K562 (cell line): ENCODE measurements at regions not wholly inside any gene's neighbourhood (a gene's known extent, or its start where the extent isn't known, plus 50 kb on each side); places are given as distances from the start of the nearest gene placed in this dataset.

Source experiments
- CTCF ChIP-seq, 3 experiments: IDR thresholded peaks in 2 of 3; conservative IDR thresholded peaks in 1 of 3; 2 replicates each; pipeline ENCODE4 v1.5.1; 2011 to 2012; ENCODE audit warnings: low read length in 3 of 3, mild to moderate bottlenecking in 3 of 3, control low read depth in 2 of 3, improper control_type of control experiment in 1 of 3, inconsistent platforms in 1 of 3, low read depth in 1 of 3, mixed read lengths in 1 of 3, moderate library complexity in 1 of 3; ENCODE audit not compliant: insufficient read depth in 2 of 3
- EZH2 ChIP-seq: IDR thresholded peaks from 2 replicates; pipeline ENCODE4 v1.6.1; 2012; ENCODE audit warnings: low read depth, mild to moderate bottlenecking, inconsistent platforms, low read length, borderline replicate concordance
- MAX ChIP-seq: sonication (generic); formaldehyde crosslinking; IDR thresholded peaks from 2 replicates; pipeline ENCODE4 v1.9.0; 2022; ENCODE audit warnings: mild to moderate bottlenecking, missing genetic modification reagents
- NBN ChIP-seq: fragments of 450-650 bp; IDR thresholded peaks from 2 replicates; pipeline ENCODE4 v1.6.1; 2016; ENCODE audit warnings: low read depth, mild to moderate bottlenecking
- RFX1 ChIP-seq: fragments of 450-650 bp; IDR thresholded peaks from 2 replicates; pipeline ENCODE4 v1.6.1; 2016; ENCODE audit warnings: mild to moderate bottlenecking, moderate library complexity
- SIN3B ChIP-seq: fragments of 450-650 bp; IDR thresholded peaks from 2 replicates; pipeline ENCODE4 v1.6.1; 2017; ENCODE audit warnings: low read depth, mild to moderate bottlenecking, moderate library complexity
- SP2 ChIP-seq: IDR thresholded peaks from 2 replicates; pipeline ENCODE4 v1.6.1; 2011; ENCODE audit warnings: mild to moderate bottlenecking, low read depth, low read length, moderate library complexity; ENCODE audit not compliant: poor library complexity, severe bottlenecking; ENCODE audit errors: extremely low read depth
- TCF7L2 ChIP-seq: fragments of 150-350 bp; IDR thresholded peaks from 2 replicates; pipeline ENCODE4 v1.6.1; 2016; ENCODE audit warnings: low read depth, mild to moderate bottlenecking, low read length, moderate library complexity
- ZBTB8A ChIP-seq: fragments of 450-650 bp; IDR thresholded peaks from 2 replicates; pipeline ENCODE4 v1.6.1; 2018; ENCODE audit warnings: mild to moderate bottlenecking, moderate library complexity; ENCODE audit not compliant: partially characterized antibody
- ZZZ3 ChIP-seq: fragments of 450-650 bp; IDR thresholded peaks from 2 replicates; pipeline ENCODE4 v1.6.1; 2016; ENCODE audit warnings: antibody characterized with exemption, mild to moderate bottlenecking, moderate library complexity
- TF ChIP-seq, protein P1 (sequence below): sonication (generic); formaldehyde crosslinking; IDR thresholded peaks from 2 replicates; pipeline ENCODE4 v1.8.0; 2022; ENCODE audit warnings: mild to moderate bottlenecking, missing genetic modification reagents
- TF ChIP-seq, protein P2 (sequence below): IDR thresholded peaks from 3 replicates; pipeline ENCODE4 v1.6.1; 2011; ENCODE audit warnings: borderline replicate concordance, mild to moderate bottlenecking; ENCODE audit not compliant: insufficient read length, insufficient read depth
- TF ChIP-seq, protein P3 (sequence below), 2 experiments: fragments of 450-650 bp; IDR thresholded peaks; 2 replicates each; pipeline ENCODE4 v1.6.1; 2016; ENCODE audit warnings: mild to moderate bottlenecking in 2 of 2, borderline replicate concordance in 1 of 2, low read depth in 1 of 2, moderate library complexity in 1 of 2

- TF ChIP-seq TCF7L2 (no peak), NBN (no peak), RFX1 (no peak), CTCF (IDR thresholded peaks at IDR 0.05 in 2 of 3, conservative IDR thresholded peaks at IDR 0.05 in 1 of 3; ENCODE audit: insufficient read depth in 2 of 3, low read depth in 1 of 3, low read length in 3 of 3) (no peak), MAX (CRISPR knock-in tag) (no peak), SP2 (no peak), ZZZ3 (no peak), ZBTB8A (no peak), SIN3B (no peak), EZH2 (no peak)
- TF ChIP-seq, protein P1, sequence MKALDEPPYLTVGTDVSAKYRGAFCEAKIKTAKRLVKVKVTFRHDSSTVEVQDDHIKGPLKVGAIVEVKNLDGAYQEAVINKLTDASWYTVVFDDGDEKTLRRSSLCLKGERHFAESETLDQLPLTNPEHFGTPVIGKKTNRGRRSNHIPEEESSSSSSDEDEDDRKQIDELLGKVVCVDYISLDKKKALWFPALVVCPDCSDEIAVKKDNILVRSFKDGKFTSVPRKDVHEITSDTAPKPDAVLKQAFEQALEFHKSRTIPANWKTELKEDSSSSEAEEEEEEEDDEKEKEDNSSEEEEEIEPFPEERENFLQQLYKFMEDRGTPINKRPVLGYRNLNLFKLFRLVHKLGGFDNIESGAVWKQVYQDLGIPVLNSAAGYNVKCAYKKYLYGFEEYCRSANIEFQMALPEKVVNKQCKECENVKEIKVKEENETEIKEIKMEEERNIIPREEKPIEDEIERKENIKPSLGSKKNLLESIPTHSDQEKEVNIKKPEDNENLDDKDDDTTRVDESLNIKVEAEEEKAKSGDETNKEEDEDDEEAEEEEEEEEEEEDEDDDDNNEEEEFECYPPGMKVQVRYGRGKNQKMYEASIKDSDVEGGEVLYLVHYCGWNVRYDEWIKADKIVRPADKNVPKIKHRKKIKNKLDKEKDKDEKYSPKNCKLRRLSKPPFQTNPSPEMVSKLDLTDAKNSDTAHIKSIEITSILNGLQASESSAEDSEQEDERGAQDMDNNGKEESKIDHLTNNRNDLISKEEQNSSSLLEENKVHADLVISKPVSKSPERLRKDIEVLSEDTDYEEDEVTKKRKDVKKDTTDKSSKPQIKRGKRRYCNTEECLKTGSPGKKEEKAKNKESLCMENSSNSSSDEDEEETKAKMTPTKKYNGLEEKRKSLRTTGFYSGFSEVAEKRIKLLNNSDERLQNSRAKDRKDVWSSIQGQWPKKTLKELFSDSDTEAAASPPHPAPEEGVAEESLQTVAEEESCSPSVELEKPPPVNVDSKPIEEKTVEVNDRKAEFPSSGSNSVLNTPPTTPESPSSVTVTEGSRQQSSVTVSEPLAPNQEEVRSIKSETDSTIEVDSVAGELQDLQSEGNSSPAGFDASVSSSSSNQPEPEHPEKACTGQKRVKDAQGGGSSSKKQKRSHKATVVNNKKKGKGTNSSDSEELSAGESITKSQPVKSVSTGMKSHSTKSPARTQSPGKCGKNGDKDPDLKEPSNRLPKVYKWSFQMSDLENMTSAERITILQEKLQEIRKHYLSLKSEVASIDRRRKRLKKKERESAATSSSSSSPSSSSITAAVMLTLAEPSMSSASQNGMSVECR (CRISPR knock-in tag) = no peak
- TF ChIP-seq, protein P2, sequence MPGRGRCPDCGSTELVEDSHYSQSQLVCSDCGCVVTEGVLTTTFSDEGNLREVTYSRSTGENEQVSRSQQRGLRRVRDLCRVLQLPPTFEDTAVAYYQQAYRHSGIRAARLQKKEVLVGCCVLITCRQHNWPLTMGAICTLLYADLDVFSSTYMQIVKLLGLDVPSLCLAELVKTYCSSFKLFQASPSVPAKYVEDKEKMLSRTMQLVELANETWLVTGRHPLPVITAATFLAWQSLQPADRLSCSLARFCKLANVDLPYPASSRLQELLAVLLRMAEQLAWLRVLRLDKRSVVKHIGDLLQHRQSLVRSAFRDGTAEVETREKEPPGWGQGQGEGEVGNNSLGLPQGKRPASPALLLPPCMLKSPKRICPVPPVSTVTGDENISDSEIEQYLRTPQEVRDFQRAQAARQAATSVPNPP = no peak
- TF ChIP-seq, protein P3, sequence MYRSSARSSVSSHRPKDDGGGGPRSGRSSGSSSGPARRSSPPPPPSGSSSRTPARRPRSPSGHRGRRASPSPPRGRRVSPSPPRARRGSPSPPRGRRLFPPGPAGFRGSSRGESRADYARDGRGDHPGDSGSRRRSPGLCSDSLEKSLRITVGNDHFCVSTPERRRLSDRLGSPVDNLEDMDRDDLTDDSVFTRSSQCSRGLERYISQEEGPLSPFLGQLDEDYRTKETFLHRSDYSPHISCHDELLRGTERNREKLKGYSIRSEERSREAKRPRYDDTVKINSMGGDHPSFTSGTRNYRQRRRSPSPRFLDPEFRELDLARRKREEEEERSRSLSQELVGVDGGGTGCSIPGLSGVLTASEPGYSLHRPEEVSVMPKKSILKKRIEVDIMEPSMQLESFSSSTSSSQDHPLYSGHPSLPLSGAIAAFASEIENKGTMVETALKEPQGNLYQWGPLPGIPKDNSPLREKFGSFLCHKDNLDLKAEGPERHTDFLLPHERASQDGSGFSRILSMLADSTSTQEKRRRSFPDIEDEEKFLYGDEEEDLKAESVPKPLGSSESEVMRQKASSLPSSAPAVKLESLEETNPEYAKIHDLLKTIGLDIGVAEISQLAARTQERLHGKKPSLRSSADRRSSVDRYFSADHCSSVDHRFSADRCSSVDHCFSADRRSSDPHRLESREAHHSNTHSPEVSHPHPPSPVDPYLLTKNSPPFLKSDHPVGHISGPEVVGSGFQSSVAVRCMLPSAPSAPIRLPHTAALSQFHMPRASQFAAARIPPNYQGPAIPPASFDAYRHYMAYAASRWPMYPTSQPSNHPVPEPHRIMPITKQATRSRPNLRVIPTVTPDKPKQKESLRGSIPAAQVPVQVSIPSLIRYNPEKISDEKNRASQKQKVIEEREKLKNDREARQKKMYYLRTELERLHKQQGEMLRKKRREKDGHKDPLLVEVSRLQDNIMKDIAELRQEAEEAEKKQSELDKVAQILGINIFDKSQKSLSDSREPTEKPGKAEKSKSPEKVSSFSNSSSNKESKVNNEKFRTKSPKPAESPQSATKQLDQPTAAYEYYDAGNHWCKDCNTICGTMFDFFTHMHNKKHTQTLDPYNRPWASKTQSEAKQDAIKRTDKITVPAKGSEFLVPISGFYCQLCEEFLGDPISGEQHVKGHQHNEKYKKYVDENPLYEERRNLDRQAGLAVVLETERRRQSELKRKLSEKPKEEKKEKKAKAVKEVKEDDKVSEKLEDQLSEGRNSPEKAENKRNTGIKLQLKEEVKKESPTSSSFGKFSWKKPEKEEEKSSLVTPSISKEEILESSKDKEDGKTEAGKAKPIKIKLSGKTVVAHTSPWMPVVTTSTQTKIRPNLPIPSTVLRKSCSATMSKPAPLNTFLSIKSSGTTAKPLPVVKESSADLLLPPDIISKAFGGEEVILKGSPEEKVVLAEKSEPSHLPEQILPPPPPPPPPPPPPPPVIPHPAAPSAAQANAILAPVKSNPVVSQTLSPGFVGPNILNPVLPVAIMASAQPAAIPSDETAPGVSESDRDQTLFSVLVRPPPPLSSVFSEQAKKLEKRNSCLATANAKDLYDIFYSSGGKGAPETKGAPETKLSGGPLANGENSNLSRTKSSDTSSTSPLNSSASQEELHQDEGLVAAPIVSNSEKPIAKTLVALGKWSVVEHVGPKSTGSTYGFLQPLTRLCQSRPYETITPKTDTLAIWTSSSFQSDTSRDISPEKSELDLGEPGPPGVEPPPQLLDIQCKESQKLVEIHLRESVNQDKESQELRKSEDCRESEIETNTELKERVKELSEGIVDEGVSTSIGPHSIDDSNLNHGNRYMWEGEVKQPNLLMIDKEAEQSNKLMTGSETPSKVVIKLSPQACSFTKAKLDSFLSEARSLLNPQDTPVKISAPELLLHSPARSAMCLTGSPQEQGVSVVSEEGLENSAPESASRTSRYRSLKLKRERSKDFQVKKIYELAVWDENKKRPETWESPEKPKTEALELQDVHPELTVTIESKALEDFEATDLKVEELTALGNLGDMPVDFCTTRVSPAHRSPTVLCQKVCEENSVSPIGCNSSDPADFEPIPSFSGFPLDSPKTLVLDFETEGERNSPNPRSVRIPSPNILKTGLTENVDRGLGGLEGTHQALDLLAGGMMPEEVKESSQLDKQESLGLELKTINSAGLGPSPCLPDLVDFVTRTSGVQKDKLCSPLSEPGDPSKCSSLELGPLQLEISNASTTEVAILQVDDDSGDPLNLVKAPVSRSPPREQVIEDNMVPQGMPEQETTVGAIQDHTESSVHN (IDR thresholded peaks at IDR 0.05; ENCODE audit: borderline replicate concordance in 1 of 2, low read depth in 1 of 2) = no peak
These were observed 77.9 kb upstream of the NTRK3 start for GRCh38 chr15:88334436-88334835.
